Spleen (tissue), 11 donors: ENCODE measurements at regions not wholly inside any gene's neighbourhood (a gene's known extent, or its start where the extent isn't known, plus 50 kb on each side); places are given as distances from the start of the nearest gene placed in this dataset.

Experiments used
- DNase-seq: peaks from one replicate; pipeline ENCODE4 v3.0.0-alpha.2; 2020
- H3K27ac ChIP-seq, 8 donors: fragments of 200-600 bp; sonication (generic) in 7 of 8; 1 replicate in 4 of 8; 2 replicates in 4 of 8; pipeline versions ENCODE4 v1.5.0 to v1.8.0; 2016 to 2021; ENCODE audit warnings: inconsistent platforms in 4 of 8, mild to moderate bottlenecking in 4 of 8, moderate library complexity in 1 of 8
- H3K27me3 ChIP-seq, 7 donors: fragments of 200-600 bp; sonication (generic) in 6 of 7; replicated peaks in 1 of 7; 1 replicate in 4 of 7; 2 replicates in 3 of 7; pipeline versions ENCODE4 v1.5.0 to v1.8.0; 2016 to 2021; ENCODE audit warnings: inconsistent platforms in 3 of 7, mild to moderate bottlenecking in 1 of 7
- H3K36me3 ChIP-seq, 6 donors: fragments of 200-600 bp; sonication (generic) in 5 of 6; 1 replicate in 4 of 6; 2 replicates in 2 of 6; pipeline versions ENCODE4 v1.5.0 to v1.8.0; 2016 to 2021; ENCODE audit warnings: inconsistent platforms in 2 of 6
- H3K4me1 ChIP-seq, 6 donors: fragments of 200-600 bp; sonication (generic) in 5 of 6; 1 replicate in 3 of 6; 2 replicates in 3 of 6; pipeline versions ENCODE4 v1.5.0 to v1.8.0; 2016 to 2021; ENCODE audit warnings: inconsistent platforms in 3 of 6
- H3K4me3 ChIP-seq, 8 donors: fragments of 200-600 bp; sonication (generic) in 7 of 8; 1 replicate in 4 of 8; 2 replicates in 4 of 8; pipeline versions ENCODE4 v1.5.0 to v1.8.0; 2016 to 2021; ENCODE audit warnings: inconsistent platforms in 4 of 8, mild to moderate bottlenecking in 4 of 8, moderate library complexity in 2 of 8
- H3K9me3 ChIP-seq, 8 donors: fragments of 200-600 bp; sonication (generic) in 7 of 8; 1 replicate in 4 of 8; 2 replicates in 4 of 8; pipeline versions ENCODE4 v1.5.0 to v1.8.0; 2016 to 2021; ENCODE audit warnings: inconsistent platforms in 4 of 8
- CTCF ChIP-seq, 11 experiments: fragments of 200-600 bp in 7 of 11; fragments of 450-650 bp in 4 of 11; sonication (generic) in 4 of 11; IDR thresholded peaks in 8 of 11; conservative IDR thresholded peaks in 3 of 11; 1 replicate in 7 of 11; 2 replicates in 4 of 11; pipeline versions ENCODE4 v1.4.0 to v1.8.0; 2016 to 2021; ENCODE audit warnings: antibody characterized with exemption in 11 of 11, inconsistent platforms in 4 of 11, mild to moderate bottlenecking in 1 of 11
- POLR2A ChIP-seq, 3 donors: fragments of 450-650 bp; IDR thresholded peaks; one replicate each; pipeline ENCODE4 v1.5.1; 2017; ENCODE audit warnings: antibody characterized with exemption in 3 of 3, mild to moderate bottlenecking in 1 of 3
- POLR2AphosphoS5 ChIP-seq, 3 donors: sonication (generic); formaldehyde crosslinking; IDR thresholded peaks; one replicate each; pipeline ENCODE4 v1.5.1; 2017; ENCODE audit warnings: antibody characterized with exemption in 3 of 3
- WGBS, 5 donors: extraction: QIAGEN DNeasy Blood & Tissue Kit in 3 of 5; methylation state at CpG; one replicate each; pipeline versions ENCODE4 v1.1.5 to v1.1.7; 2013 to 2018; 5-methylcytosine and 5-hydroxymethylcytosine counted together
- intact Hi-C: fragments of 100-400 bp; cut with DNase I; formaldehyde crosslinking; loops from one replicate; pipeline ENCODE4 v1.15.0; 2023; ENCODE audit warnings: low total_unique reads
- donor health status: healthy with polysubstance abuse.
- donor health status: DM: no; HTN: no; CAD: no; lungs with moderate emphysema.
- donor health status: DM: no; HTN: no; CAD: no.
- donor health status: Bipolar disorder and iron deficiency.
- donor health status: healthy.
- donor health status: DM: no; HTN: no; CAD: no.
- donor health status: DM: yes; HTN: yes; CAD: no.

GRCh38 chr2:12637754-12638153 is 79.0 kb upstream of the TRIB2 start:
- H3K36me3 ChIP-seq = no peaks in the 10 kb centered on the region
- no peaks in the 10 kb centered on the region for H3K27me3 ChIP-seq
- no peak overlapping the region for H3K27ac ChIP-seq
- TF ChIP-seq POLR2A (IDR thresholded peaks at IDR 0.05) (no peak), CTCF (IDR thresholded peaks at IDR 0.05 in 8 of 11, conservative IDR thresholded peaks at IDR 0.05 in 3 of 11) (no peak), POLR2AphosphoS5 (IDR thresholded peaks at IDR 0.05) (no peak)
- intact Hi-C loops = no loop called here
- DNase-seq = no peak
- no peaks in the 10 kb centered on the region for H3K9me3 ChIP-seq
- H3K4me1 ChIP-seq = peaks cover 0 to 7% (median 0%) of the 10 kb centered on the region in 6 donors
- no peak overlapping the region for H3K4me3 ChIP-seq
- WGBS, 5 donors = 82 to 94% (median 93%) methylated on average over 1 of the region's 1 CpG

GRCh38 chr2:12641441-12641840 is 75.3 kb upstream of the TRIB2 start:
- Histone ChIP-seq H3K27me3 (no peaks in the 10 kb centered on the region), H3K4me1 (peaks cover 0 to 7% (median 0%) of the 10 kb centered on the region in 6 donors), H3K36me3 (no peaks in the 10 kb centered on the region), H3K9me3 (peaks cover 0 to 9% (median 5%) of the 10 kb centered on the region in 8 donors), H3K4me3 (no peak overlapping the region), H3K27ac (no peak overlapping the region)
- intact Hi-C loops = no loop called here
- 75 to 88% (median 83%) methylated on average over 1 of the region's 1 CpG for WGBS, 5 donors
- DNase-seq = no peak
- TF ChIP-seq POLR2A (IDR thresholded peaks at IDR 0.05) = no peak
- TF ChIP-seq CTCF (IDR thresholded peaks at IDR 0.05 in 8 of 11, conservative IDR thresholded peaks at IDR 0.05 in 3 of 11) = no peak
- no peak for TF ChIP-seq POLR2AphosphoS5 (IDR thresholded peaks at IDR 0.05)

- intact Hi-C loops = no loop called here
- 84 to 93% (median 89%) methylated on average over 7 of the region's 7 CpGs for WGBS, 5 donors
- DNase-seq = no peak
- H3K27me3 ChIP-seq = no peaks in the 10 kb centered on the region
- H3K27ac ChIP-seq = no peak overlapping the region
- no peaks in the 10 kb centered on the region for H3K36me3 ChIP-seq
- no peak for TF ChIP-seq POLR2A (IDR thresholded peaks at IDR 0.05)
- TF ChIP-seq POLR2AphosphoS5 (IDR thresholded peaks at IDR 0.05) = no peak
- no peak for TF ChIP-seq CTCF (IDR thresholded peaks at IDR 0.05 in 8 of 11, conservative IDR thresholded peaks at IDR 0.05 in 3 of 11)
- H3K4me3 ChIP-seq = no peak overlapping the region
- H3K9me3 ChIP-seq = peaks cover 0 to 14% (median 8%) of the 10 kb centered on the region in 8 donors
- H3K4me1 ChIP-seq = no peaks in the 10 kb centered on the region
Observed at GRCh38 chr2:12642332-12642731, 74.4 kb upstream of the TRIB2 start.

- no peak overlapping the region for H3K27ac ChIP-seq
- H3K36me3 ChIP-seq = no peaks in the 10 kb centered on the region
- TF ChIP-seq CTCF (IDR thresholded peaks at IDR 0.05 in 8 of 11, conservative IDR thresholded peaks at IDR 0.05 in 3 of 11) (no peak), POLR2A (IDR thresholded peaks at IDR 0.05) (no peak), POLR2AphosphoS5 (IDR thresholded peaks at IDR 0.05) (no peak)
- H3K27me3 ChIP-seq = no peaks in the 10 kb centered on the region
- no peak overlapping the region for H3K4me3 ChIP-seq
- H3K9me3 ChIP-seq = peaks cover 0 to 14% (median 8%) of the 10 kb centered on the region in 8 donors
- DNase-seq = no peak
- WGBS, 5 donors = 77 to 84% (median 80%) methylated on average over 5 of the region's 5 CpGs
- intact Hi-C loops = no loop called here
- no peaks in the 10 kb centered on the region for H3K4me1 ChIP-seq
Observed at GRCh38 chr2:12642859-12643258, 73.9 kb upstream of the TRIB2 start.
